Activated CD8-positive, alpha-beta memory T cell treated with anti-CD3 and anti-CD28 coated beads, Interleukin-2, amount 50 U/mL, for 4 hours (primary cell): ENCODE measurements at regions not wholly inside any gene's neighbourhood (a gene's known extent, or its start where the extent isn't known, plus 50 kb on each side); places are given as distances from the start of the nearest gene placed in this dataset.

ENCODE experiments used
- DNase-seq: peaks from one replicate; pipeline ENCODE4 v3.0.0-alpha.2; 2020

- DNase-seq: no peak
Measured at GRCh38 chr12:98446682-98447081, 68.7 kb upstream of the TMPO start.

GRCh38 chr12:98449584-98449983, 65.8 kb upstream of the TMPO start:
- no peak for DNase-seq

- no peak for DNase-seq
Measured at GRCh38 chr12:98453070-98453469, 62.3 kb upstream of the TMPO start.

- DNase-seq: no peak
Measured at GRCh38 chr12:98453492-98453891, 61.9 kb upstream of the TMPO start.

- no peak for DNase-seq
Measured at GRCh38 chr12:98456041-98456440, 59.3 kb upstream of the TMPO start.

GRCh38 chr12:98456576-98457573, 58.5 kb upstream of the TMPO start:
- peak; percentile 21 for DNase-seq

- DNase-seq: no peak
Measured at GRCh38 chr12:98464190-98464589, 51.2 kb upstream of the TMPO start.

GRCh38 chr12:98465505-98465904, 49.9 kb upstream of the TMPO start:
- no peak for DNase-seq
